ENCODE measurements at regions not wholly inside any gene's neighbourhood (a gene's known extent, or its start where the extent isn't known, plus 50 kb on each side); places are given as distances from the start of the nearest gene placed in this dataset.
A peak's percentile ranks its signal among the peaks of the same experiment; 100 is the strongest.
"Not testable (repeated sequence)": the region's sequence is repeated elsewhere in the genome, so short reads cannot be mapped to it uniquely, and the experiment has no call there.

DNA sequence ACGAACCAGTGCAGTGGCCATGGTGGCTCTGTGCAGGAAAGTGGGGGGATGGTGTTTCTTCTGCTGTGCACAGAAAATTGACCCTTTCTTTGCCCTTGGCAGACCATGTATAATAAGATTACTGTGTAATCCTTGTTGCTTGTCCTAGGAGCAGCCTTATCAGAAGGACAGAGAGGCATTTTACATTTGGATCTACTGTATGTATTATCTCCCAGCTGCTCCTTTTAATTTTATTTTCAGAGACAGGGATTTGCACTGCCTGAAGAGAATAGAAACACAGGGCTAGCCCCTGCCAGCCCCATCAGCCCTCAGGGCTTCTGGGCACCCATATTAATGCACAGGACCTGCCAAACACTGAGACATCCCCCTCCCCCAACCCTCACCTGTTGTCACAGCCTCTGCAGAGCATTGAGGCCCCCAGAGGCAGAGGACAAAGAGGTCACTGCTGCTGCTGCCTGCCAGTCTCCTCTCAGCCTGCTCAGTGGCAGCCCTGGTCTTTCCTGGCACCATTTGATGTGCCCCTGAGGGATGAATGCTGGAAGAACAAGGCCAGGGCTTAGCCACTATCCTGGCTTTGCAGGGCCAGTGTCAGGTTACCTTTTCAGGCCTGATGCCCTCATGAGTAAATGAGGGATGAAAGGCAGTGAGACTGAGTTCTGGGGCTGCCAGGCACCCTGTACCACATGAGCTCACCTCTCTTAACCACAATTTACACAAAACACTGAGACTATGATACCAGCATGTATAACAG, 533.4 kb downstream of the NTRK3 start:
- DNase-seq (ENCODE audit: low spot score): no peak

DNA sequence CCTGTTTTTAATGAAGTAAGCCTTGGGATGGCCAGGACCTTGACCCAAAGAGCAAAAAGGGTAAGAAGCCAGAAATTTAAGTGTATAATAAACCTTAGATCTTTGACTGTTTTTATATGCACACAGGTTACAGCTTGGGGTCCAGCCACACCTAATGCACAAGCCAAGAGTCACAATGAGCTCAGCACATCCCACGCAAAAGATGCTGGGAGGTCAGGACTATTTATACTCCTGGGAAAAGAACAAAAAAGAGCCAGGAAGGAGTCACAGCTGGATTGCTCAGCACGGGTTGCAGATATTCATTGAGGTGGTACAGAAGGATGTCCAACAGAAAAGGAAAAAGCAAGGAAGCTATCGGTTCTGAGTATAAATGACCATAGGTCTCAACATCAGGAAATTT, 536.3 kb downstream of the NTRK3 start:
- DNase-seq (ENCODE audit: low spot score): no peak

DNA sequence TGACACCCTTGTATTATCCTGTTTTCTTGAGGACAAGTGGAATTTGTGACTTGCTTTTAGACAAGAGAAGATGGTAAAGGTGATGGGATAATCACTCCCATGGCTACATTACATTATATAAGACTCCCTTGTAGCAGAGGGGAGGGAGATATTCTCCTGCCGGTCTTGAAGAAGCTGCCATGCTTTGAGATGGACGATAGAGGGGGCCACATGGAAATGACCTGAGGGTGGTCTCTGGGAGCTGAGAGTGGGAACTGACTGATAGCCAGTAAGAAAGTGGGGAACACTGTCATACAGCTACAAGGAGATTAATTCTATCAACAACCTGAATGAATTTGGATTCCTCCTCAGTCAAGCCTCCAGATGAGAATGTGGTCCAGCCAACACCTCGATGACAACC, 540.1 kb downstream of the NTRK3 start:
- DNase-seq (ENCODE audit: low spot score): no peak

DNA sequence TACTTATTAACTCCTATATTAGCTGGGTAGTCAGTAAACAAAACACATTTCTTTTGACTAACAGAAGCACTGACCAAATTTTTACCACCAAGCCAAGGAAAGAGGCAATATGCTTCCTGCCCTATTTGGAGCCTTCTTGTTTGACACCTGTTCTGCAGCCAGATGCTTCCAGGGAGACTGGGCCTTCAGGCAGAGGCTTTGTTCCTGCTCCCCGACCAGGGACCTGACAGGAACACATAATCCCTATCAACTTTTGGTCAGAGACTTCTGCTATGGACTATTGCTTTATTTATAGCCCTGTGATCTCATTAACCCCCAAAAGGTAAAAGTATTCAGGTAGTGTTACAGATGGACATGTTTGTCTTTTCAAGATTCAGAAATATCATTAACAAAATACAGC, 541.3 kb downstream of the NTRK3 start:
- DNase-seq (ENCODE audit: low spot score): no peak

DNA sequence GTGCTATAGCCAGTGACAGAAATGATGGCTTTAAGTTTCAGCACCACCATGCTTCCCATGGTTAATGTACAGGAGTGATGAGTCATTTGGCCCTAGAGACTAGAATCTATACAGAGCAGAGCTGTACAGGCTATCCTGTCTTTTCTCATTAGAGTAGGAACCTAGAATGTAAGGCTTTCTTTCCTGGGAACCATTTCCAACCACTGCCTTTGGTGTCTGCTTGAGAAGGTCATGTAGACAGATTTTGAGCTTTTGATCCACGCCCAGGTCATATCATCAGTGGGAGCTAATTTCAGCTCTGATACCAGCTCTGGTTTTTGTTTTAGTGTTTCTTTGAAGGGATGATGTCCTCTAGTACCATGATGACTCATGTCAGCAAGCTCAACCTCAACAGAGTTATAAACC, 543.1 kb downstream of the NTRK3 start:
- DNase-seq (ENCODE audit: low spot score): no peak

DNA sequence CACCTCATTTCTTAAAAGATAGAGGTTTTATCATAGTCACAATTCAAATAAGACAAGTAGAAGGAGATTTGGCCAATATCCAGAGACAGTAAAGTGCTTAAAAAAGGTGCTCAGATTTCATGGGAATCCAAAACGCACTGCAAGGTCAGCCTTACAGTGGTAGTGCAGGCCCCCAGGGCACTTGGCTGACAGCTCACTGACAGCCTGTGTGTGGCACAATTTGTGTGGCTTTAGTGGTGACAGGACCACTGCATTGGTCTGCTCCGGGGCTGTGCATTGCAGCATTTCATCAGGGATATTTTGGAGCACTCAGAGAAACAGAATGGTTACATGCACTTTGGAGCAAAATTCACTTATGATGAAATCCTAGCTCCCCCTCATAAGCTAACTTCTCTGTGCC, 544.3 kb downstream of the NTRK3 start:
- DNase-seq (ENCODE audit: low spot score): no peak

DNA sequence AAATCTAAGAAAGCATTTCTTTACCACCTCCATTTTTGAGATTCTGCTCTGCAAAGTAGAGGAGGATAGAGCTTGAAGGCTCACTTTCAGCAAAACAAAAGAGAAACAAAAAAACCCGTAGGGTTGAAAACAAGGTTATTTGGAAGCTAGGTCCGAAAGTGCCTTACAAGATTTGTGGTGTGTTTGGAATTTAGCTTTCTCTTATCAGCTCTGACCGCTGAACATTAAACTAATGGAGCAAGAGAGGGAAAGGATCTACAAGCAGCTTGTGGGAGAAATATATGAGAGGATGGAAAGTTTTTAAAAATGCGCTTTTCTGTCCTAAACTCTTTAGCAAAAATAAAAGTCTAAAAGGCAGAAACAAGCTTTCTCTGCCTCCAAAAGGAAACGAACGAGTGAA, 545.5 kb downstream of the NTRK3 start:
- DNase-seq (ENCODE audit: low spot score): no peak

DNA sequence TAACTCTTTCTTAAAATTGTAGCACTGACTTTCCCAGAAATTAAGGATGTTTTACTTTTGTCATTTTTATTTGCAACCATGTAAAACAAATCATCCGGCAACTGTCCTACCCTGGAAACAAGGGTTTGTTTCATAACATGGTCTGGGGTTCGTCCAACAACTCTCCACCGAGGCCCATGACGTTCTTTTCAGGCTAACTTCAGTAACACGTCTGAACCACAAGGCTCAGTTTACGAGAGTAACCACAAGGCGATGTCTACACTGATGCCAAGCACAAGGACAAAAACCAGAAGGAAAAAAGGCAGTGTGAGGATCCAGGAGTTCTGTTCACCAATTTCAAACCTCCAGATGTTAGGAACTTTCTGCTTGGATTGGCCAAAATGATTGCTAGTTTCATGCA, 546.1 kb downstream of the NTRK3 start:
- peak; percentile 42 for DNase-seq (ENCODE audit: low spot score)

DNA sequence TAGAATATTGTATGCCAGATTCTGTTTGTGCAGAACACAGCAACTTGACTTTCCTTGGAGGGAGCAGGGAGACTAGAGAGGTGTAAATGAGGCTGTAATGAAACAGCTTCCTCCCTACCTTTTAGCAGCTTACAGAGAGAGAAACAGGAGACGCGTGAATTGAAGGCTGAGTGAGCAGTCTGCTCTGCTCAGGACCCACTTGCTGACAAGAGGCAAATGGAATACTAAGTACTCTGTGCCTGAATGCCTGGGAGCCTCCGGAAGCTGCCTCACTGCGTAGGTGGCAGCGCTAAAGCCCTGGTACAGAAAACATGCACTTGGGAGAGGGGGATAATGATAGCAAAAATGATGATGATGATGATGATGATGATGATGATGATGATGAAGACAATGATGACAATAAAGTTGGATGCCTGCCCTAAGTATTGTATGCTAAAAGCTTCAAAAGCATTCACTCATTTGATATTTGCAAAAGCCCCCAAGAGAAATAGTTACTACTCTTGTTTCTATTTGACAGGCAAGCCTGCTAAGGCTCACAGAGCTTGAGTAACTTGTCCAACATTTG, 548.9 kb downstream of the NTRK3 start:
- no peak for DNase-seq (ENCODE audit: low spot score)

DNA sequence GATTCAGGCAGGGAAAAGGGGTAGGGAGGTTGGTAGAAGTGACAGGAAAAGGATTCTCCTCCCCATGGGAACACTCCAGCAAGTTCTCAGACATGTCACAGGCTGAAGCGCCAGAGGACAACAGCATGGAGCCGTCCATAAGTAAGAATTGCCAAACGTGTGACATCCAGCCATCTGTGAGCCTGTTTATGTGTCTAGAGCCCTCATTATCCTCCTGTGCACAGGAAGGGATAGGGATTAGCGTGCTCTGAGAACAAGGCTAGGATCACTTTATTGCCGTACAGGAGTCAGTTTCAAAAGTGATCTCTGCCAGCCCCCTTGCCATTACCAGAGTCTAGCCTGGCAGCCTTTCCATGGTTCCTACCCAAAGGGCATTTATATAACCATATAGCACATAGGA, 549.5 kb downstream of the NTRK3 start:
- no peak for DNase-seq (ENCODE audit: low spot score)

DNA sequence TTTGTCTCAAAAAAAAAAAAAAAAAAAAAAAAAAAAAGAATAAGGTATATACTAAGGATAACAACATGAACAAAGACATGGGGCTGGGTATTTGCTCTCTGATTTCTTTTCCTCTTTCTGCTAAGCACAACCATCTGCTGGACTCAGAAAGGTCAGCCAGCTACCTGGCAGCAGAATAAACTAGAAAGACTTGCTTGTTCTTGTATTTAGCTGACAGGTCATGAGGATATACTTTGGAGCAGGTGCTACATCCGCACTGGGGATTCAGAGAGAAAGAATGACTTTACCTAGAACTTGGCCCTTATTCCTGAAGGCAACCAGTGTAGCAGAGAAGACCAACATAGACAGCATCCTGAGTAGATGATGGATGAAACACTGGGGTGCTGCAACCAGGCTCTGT, 550.5 kb downstream of the NTRK3 start:
- no peak for DNase-seq (ENCODE audit: low spot score)

DNA sequence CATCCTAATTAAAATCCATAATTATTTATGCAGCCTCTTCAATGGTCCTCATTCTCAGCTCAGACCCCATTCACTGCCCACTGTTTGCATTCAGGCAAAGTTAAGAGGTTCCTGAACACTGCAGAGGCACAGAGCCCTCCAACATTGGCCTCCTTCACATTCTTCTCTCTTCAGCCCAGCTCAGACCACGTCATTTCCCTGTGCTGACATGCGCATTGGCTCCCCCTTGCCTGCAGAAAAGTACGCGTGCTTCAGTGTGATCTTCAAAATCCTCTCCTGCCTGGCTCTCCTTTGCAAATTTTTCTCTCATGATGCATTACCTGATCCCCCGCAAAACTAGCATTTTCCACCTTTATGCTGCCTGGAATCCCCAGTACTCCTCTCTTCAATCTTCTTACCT, 552.3 kb downstream of the NTRK3 start:
- no peak for DNase-seq (ENCODE audit: low spot score)

DNA sequence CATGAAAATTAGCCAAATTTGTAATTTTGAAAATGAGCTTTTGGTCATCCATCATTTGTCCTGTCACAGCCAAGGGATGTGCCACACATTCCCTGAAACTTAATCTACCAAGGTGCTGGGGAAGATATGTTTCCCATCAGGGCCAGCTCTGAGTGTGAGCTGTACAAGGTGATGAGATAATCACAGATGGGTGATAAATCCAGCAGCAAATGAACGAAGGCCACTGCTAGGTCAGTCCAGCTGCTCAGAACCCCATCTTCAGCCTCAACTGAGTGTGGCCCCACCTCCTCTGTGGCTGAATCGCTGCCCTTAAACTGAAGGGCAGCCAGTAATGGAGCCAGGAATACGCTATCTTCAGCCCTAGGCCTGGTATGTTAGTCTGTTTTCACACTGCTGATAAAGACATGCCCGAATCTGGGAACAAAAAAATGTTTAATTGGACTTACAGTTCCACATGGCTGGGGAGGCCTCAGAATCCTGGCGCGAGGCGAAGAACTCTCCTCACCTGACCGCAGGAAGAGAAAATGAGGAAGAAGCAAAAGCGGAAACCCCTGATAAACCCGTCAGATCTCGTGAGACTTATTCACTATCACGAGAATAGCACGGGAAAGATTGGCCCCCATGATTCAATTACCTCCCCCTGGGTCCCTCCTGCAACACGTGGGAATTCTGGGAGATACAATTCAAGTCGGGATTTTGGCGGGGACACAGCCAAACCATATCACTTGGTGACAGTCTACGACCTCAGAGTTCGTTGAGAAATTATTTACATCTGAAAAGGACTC, 553.0 kb downstream of the NTRK3 start:
- no peak for DNase-seq (ENCODE audit: low spot score)

DNA sequence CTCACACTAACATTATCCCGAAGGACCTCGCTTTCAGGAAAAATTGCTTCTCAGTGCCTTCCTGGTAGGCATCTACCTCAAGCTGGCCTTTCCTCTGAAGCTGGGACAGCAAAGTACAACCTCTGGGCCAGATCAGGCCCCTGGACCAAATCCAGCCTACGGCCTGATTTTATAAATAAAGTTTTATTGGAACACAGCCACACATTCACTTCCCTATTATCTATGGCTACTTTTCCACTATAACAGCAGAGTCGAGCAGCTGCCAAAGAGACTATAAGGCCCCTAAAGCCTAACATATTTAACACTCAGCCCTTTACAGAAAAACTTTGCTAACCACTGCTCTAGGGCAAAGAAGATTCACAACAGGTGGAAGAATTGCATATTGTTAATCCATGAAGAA, 554.3 kb downstream of the NTRK3 start:
- DNase-seq (ENCODE audit: low spot score): no peak

DNA sequence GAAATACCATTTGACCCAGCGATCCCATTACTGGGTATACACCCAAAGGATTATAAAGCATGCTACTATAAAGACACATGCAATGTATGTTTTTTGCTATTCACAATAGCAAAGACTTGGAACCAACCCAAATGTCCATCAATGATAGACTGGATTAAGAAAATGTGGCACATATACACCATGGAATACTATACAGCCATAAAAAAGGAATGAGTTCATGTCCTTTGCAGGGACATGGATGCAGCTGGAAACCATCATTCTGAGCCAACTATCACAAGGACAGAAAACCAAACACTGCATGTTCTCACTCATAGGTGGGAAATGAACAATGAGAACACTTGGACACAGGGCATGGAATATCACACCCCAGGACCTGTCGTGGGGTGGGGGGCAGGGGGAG, 558.1 kb downstream of the NTRK3 start:
- not testable (repeated sequence) for DNase-seq (ENCODE audit: low spot score)

DNA sequence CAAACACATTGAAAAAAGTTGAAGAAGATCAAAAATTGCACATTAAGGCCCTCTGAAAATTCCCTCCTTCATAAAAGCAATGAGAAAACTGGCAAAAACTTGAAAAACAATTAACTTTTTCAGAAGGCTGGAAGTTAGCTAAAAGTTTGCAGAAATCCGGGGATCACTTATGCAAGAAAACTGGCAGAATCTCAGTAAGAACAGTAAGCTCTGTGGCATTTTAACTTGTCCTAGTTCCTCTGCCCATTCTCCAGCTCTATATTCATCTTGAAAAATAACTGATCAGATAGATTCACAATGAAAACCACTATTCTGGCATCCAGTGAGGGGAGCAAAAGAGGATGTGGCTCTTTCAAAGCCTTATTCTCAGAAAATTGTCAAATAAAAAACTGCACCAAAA, 566.8 kb downstream of the NTRK3 start:
- no peak for DNase-seq (ENCODE audit: low spot score)

DNA sequence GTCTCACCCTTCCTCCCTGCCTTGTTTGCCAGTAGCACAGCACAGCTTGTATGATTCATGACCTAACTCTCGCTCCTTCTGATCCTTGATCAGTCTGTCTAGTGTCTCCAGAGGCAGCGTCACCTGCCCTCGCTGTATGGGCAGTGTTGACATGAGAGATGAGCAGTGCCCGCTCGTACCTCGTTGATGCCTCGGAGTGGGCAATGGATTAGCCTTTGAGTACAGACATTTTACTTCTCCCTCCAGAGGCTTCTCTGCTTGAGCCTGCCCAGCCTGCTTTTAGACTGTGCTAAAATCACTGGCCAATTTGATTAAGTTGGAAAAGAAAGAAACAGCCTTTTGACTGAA, 569.0 kb downstream of the NTRK3 start:
- DNase-seq (ENCODE audit: low spot score): no peak

DNA sequence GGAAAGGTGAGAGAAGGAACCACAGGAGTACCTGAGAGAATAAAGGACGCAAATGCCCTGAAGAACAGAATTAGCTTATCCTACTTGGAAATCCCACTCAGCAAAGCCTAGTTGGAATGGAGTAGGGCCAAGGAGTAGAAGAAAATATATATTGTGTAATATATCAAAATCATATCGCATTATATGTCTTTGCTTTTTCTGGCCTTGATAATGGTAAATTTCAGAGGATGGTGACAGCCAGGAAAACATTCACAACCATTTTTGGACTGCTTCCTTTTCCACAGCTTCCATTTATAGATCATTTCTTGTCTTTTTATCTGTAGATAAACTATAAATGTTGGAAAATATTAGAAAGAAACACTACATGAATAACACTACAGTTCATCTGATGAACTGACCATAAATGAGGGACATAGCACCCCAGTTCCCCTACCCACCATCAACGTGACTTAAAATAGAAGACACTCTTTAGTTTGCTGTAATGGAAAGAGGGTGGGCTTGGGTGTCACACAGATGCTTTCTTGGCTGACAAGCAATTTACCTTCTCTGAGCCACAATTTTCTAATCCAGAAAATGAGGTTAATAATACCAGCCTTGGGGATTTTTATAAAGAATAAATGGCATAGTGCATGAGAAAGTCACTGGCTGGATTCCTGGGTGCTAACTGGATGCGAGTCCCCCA, 569.6 kb downstream of the NTRK3 start:
- DNase-seq (ENCODE audit: low spot score): no peak

DNA sequence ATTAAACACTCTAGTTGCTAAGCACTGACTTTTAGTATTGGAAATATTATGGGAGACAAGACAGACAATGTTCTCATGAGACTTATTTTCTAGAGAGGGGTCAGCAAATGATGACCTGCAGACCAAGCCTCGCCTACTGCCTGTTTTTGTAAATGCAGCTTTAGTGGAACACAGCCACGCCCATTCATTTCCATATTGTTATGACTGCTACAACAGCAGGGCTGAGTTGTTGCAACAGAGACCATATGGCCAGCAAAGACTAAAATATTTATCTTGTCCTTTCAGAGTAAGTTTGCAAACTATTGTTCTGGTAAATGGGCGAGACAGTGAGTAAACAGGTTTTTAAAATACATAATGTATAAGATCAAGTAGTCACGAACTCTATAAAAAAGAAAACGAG, 570.2 kb downstream of the NTRK3 start:
- DNase-seq (ENCODE audit: low spot score): no peak

DNA sequence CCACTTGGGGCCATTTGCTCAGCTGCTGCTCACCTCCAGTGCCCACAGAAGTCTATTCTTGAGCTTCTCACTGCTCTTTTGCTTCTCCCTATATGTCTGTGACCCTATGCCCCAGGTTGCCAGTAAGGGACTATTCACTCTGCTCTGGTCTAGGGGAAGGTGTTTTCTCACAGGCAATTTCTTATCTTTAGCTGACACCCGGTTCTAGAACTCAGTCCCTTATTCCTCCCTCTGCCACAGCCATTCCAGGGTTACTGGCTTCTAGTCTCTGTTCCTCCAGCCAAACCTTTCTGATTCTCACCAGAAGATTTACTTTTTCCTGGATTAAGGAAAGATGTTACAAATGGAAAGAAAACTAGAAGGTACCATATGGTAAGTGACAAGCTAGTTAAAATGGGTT, 574.0 kb downstream of the NTRK3 start:
- no peak for DNase-seq (ENCODE audit: low spot score)

DNA sequence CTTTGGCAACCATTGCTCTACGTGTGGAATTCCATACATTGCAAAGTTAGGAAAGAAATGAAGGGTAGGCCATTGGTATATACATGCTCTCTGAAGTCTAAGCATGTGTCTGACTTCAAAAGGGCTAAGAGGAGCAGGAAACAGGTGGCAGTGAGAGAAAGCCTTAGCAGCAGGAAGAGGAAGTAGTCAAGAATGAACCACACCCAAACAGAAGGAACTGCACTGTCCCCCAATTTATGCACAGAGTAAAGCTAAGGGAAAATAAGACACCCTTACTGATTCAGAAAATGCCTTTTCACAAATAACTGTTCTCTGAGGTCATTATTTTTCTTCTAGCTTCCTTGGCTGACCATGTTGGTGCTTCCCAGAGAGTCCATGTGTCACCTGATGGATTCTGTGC, 575.4 kb downstream of the NTRK3 start:
- DNase-seq (ENCODE audit: low spot score): no peak

DNA sequence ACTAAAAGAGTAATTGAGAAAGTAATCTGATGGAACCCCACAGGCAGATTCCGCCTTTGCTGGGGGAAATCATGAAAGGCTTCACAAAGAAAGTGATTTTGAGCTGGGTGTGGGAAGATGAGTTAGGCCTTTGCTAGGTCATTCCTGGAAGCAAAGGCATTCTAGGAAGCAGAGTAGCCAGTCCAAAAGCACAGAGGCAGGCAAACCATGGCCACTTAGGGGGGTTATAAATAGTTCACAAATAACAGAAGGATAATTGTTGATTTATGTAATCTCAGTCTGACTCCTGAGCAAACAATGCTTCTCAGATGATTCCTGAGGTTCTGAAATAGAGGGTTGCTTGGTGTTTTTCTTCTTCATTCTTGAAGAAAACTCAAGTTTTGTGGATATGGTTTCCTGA, 576.3 kb downstream of the NTRK3 start:
- peak; percentile 24 for DNase-seq (ENCODE audit: low spot score)

DNA sequence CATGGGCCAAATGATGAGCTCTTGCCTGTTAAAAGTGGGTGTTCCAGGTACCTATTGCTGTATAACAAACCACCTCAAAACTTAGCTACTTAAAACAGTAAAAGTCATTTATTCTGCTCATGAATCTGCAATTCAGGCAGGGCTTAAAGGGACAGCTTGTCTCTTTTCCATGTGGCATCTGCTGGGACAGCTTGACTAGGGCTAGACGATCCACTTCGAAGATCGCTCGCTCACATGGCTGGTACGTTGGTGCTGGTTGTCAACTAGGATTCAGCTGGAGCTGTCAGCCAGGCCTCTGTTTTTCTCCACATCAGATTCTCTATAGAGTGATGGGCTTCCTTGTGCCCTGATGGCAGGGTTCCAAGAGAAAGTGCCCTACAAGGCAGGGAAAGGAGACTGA, 581.3 kb downstream of the NTRK3 start:
- DNase-seq (ENCODE audit: low spot score): no peak

Measured in AG20443 (cell line).